HCT116 (cell line): ENCODE measurements at regions not wholly inside any gene's neighbourhood (a gene's known extent, or its start where the extent isn't known, plus 50 kb on each side); places are given as distances from the start of the nearest gene placed in this dataset.

ENCODE experiments used
- ATAC-seq: fragments of 200-7000 bp; cut with Tn5 transposase; 2 replicates; pipeline ENCODE4 v1.9.1; 2020; ENCODE audit warnings: mild to moderate bottlenecking, moderate library complexity
- BruUV-seq: library from RNA; stranded (reverse); fragments of 400-500 nt; replicated peaks from 2 replicates; lab custom pipeline; 2021; lab: Mats Ljungman, UMichigan
- CTCF ChIA-PET: fragments of 300-600 bp; sonication (Branson Sonifier 250); formaldehyde crosslinking; loops from one replicate; lab custom pipeline; 2021; ENCODE audit warnings: antibody characterized with exemption; lab: Charles Lee
- POLR2A ChIA-PET: fragments of 300-600, 350-600 bp; sonication (Branson Sonifier 250); formaldehyde crosslinking; loops from one replicate; lab custom pipeline; 2021; ENCODE audit warnings: antibody characterized with exemption; lab: Charles Lee
- RAD21 ChIA-PET, 2 experiments: fragments of 300-600 bp; sonication (Branson Sonifier 250); formaldehyde crosslinking; loops; one replicate each; lab custom pipeline; 2023; ENCODE audit warnings: low total read pairs in 2 of 2; ENCODE audit not compliant: uncharacterized antibody in 2 of 2, unreplicated experiment in 2 of 2, low non-redundant PET in 1 of 2; lab: Charles Lee
- DNase-seq: peaks from one replicate; pipeline ENCODE4 v3.0.0-alpha.2; 2010; ENCODE audit warnings: low read depth, low spot score
- H2AFZ ChIP-seq: fragments of 200-600 bp; shearing (Covaris generic), sonication (generic); 2 replicates; pipeline ENCODE4 v1.6.1; 2017; ENCODE audit warnings: low read depth, mixed run types, mixed read lengths, antibody characterized with exemption, low read length; ENCODE audit not compliant: poor library complexity, severe bottlenecking
- H3K27ac ChIP-seq: 2 replicates; pipeline ENCODE4 v1.5.1; 2012; ENCODE audit warnings: low read depth, low read length
- H3K27me3 ChIP-seq: fragments of 200-600 bp; sonication (generic); 2 replicates; pipeline ENCODE4 v1.6.1; 2016; ENCODE audit warnings: mixed run types, low read length, mixed read lengths; ENCODE audit not compliant: insufficient read depth
- H3K36me3 ChIP-seq, 2 experiments: fragments of 200-500 bp in 1 of 2; fragments of 200-600 bp in 1 of 2; sonication (Bioruptor generic) in 1 of 2; sonication (generic) in 1 of 2; 2 replicates each; pipeline versions ENCODE4 v1.5.1 to v1.6.1; 2014 to 2016; ENCODE audit warnings: low read length in 2 of 2, inconsistent platforms in 1 of 2, mixed read lengths in 1 of 2, mixed run types in 1 of 2; ENCODE audit not compliant: insufficient read depth in 2 of 2, control insufficient read depth in 1 of 2
- H3K4me1 ChIP-seq, 2 experiments: fragments of 200-600 bp in 1 of 2; sonication (generic) in 1 of 2; 2 replicates each; pipeline versions ENCODE4 v1.5.1 to v1.6.1; 2012 to 2017; ENCODE audit warnings: low read length in 2 of 2, inconsistent platforms in 1 of 2, mild to moderate bottlenecking in 1 of 2, mixed read lengths in 1 of 2, mixed run types in 1 of 2, moderate library complexity in 1 of 2; ENCODE audit not compliant: insufficient read depth in 2 of 2, control insufficient read depth in 1 of 2
- H3K4me2 ChIP-seq: fragments of 200-600 bp; sonication (generic); 2 replicates; pipeline ENCODE4 v1.6.1; 2017; ENCODE audit warnings: mixed run types, low read length, mixed read lengths
- H3K4me3 ChIP-seq, 2 experiments: fragments of 200-600 bp in 1 of 2; sonication (generic) in 1 of 2; replicated peaks in 1 of 2; 2 replicates each; pipeline ENCODE4 v1.5.1; 2011 to 2016; ENCODE audit warnings: low read length in 2 of 2, control low read depth in 1 of 2, low read depth in 1 of 2, mild to moderate bottlenecking in 1 of 2, mixed read lengths in 1 of 2, mixed run types in 1 of 2
- H3K79me2 ChIP-seq: fragments of 200-600 bp; sonication (generic); 2 replicates; pipeline ENCODE4 v1.6.1; 2017; ENCODE audit warnings: mild to moderate bottlenecking, mixed run types, low read length, moderate library complexity, mixed read lengths; ENCODE audit not compliant: insufficient read depth
- H3K9ac ChIP-seq: fragments of 200-600 bp; sonication (generic); 2 replicates; pipeline ENCODE4 v1.6.1; 2016; ENCODE audit warnings: low read length, mixed read lengths
- H3K9me2 ChIP-seq: fragments of 200-600 bp; sonication (generic), shearing (Covaris generic); 2 replicates; pipeline ENCODE4 v1.6.1; 2017; ENCODE audit warnings: mixed run types, mild to moderate bottlenecking, moderate library complexity; ENCODE audit not compliant: insufficient read depth
- H3K9me3 ChIP-seq, 2 experiments: fragments of 200-500 bp in 1 of 2; fragments of 200-600 bp in 1 of 2; sonication (Bioruptor generic) in 1 of 2; sonication (generic) in 1 of 2; 2 replicates each; pipeline ENCODE4 v1.6.1; 2014 to 2017; ENCODE audit warnings: low read length in 2 of 2, mixed read lengths in 2 of 2, inconsistent platforms in 1 of 2, low read depth in 1 of 2, mild to moderate bottlenecking in 1 of 2, mixed run types in 1 of 2, moderate library complexity in 1 of 2; ENCODE audit not compliant: control insufficient read depth in 1 of 2, insufficient read depth in 1 of 2
- H4K20me1 ChIP-seq: fragments of 200-600 bp; sonication (generic), shearing (Covaris generic); 2 replicates; pipeline ENCODE4 v1.6.1; 2017; ENCODE audit warnings: mixed run types, mild to moderate bottlenecking, moderate library complexity; ENCODE audit not compliant: insufficient read depth
- JUND ChIP-seq: IDR thresholded peaks from 2 replicates; pipeline ENCODE4 v1.6.1; 2012
- MAX ChIP-seq: IDR thresholded peaks from 2 replicates; pipeline ENCODE4 v1.6.1; 2012
- ZBTB33 ChIP-seq: IDR thresholded peaks from 2 replicates; pipeline ENCODE4 v1.6.1; 2011; ENCODE audit warnings: mild to moderate bottlenecking, low read length, moderate library complexity; ENCODE audit not compliant: insufficient replicate concordance; ENCODE audit errors: extremely low read depth
- ZFX ChIP-seq: fragments of 450-650 bp; IDR thresholded peaks from 2 replicates; pipeline ENCODE4 v1.6.1; 2017
- intact Hi-C: fragments of 100-400 bp; cut with micrococcal nuclease; formaldehyde crosslinking; loops from 2 replicates; pipeline ENCODE4 v1.10.0; 2022

GRCh38 chr10:84895541-84895940, 567.2 kb downstream of the CCSER2 start:
- no peak overlapping the region for H3K4me2 ChIP-seq
- TF ChIP-seq ZBTB33 (no peak), ZFX (no peak)
- TF ChIP-seq, all 23 proteins: peak for 0
- Histone ChIP-seq H2AFZ (no peak overlapping the region), H3K36me3 (no peaks in the 10 kb centered on the region), H3K9me3 (no peaks in the 10 kb centered on the region), H3K4me1 (no peaks in the 10 kb centered on the region), H3K79me2 (no peaks in the 10 kb centered on the region), H3K9ac (no peak overlapping the region), H3K4me3 (no peak overlapping the region), H3K9me2 (no peaks in the 10 kb centered on the region), H3K27me3 (peaks cover 6% of the 10 kb centered on the region), H3K27ac (no peak overlapping the region), H4K20me1 (no peaks in the 10 kb centered on the region)
- no TSS peak for BruUV-seq
- POLR2A ChIA-PET = no interaction called here
- DNase-seq (no peak), ATAC-seq (no peak)
- CTCF ChIA-PET = no interaction called here
- intact Hi-C loops = no loop called here
- RAD21 ChIA-PET = no interaction called here

- Histone ChIP-seq H2AFZ (no peak overlapping the region), H3K9me3 (no peaks in the 10 kb centered on the region), H3K9ac (no peak overlapping the region), H3K4me2 (no peak overlapping the region), H4K20me1 (no peaks in the 10 kb centered on the region), H3K4me3 (no peak overlapping the region), H3K79me2 (no peaks in the 10 kb centered on the region), H3K36me3 (no peaks in the 10 kb centered on the region), H3K27ac (no peak overlapping the region), H3K4me1 (no peaks in the 10 kb centered on the region), H3K9me2 (no peaks in the 10 kb centered on the region), H3K27me3 (peaks cover 6% of the 10 kb centered on the region)
- ChIA-PET CTCF (no interaction called here), RAD21 (no interaction called here), POLR2A (no interaction called here)
- TF ChIP-seq MAX (no peak), ZBTB33 (no peak), JUND (no peak)
- BruUV-seq = no TSS peak
- DNase-seq = no peak
- no peak for ATAC-seq
- intact Hi-C loops = no loop called here
Measured at GRCh38 chr10:84896909-84897308, 568.5 kb downstream of the CCSER2 start.
